ENCODE measurements at regions not wholly inside any gene's neighbourhood (a gene's known extent, or its start where the extent isn't known, plus 50 kb on each side); places are given as distances from the start of the nearest gene placed in this dataset.

DNA sequence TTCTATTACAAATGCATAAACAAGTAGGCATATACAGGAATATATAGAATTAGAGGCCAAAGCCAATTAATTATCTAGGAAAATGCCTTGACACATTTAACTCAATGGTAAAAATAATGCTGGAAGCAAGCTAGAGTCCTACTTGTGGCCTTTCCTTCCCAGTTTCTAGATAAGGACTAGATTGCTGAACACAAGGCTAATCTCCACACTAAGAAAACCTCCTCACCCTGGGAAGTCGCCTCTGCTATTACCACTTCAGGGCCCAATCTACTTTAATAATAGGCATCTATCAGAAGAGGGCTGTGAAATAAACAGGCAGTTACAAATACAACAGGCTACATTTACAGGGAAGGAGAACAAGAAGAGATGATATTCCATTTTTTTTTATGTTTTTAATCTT, 80.5 kb upstream of the PRICKLE2 start:
- no peak for DNase-seq

DNA sequence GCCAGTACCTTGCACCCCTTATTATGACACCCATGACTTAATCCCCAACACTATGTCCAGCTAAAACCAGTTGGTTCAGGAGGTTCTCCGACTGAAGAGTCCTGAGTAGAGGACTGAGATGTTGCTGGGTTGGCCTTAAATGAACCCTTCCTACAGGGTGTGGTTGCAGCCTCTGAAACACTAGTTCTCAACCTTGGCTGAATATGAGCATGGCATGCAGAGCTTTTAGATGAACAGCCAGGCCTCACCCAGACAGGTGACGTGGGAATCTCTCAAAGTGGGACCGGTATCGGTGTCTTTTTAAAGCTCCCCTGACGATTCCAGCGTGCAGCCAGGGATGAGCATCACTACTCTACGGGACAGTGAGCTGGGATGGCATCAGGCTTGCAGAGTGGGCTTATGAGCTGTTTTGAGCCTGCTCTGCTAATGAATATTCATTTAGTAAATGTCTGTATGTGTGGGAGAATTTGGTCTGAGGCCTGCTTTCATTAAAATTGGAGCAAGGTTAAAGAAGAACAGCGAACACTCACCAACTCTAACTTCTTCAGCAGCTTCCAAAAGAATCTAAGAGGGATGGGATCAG, 79.7 kb upstream of the PRICKLE2 start:
- no peak for DNase-seq

DNA sequence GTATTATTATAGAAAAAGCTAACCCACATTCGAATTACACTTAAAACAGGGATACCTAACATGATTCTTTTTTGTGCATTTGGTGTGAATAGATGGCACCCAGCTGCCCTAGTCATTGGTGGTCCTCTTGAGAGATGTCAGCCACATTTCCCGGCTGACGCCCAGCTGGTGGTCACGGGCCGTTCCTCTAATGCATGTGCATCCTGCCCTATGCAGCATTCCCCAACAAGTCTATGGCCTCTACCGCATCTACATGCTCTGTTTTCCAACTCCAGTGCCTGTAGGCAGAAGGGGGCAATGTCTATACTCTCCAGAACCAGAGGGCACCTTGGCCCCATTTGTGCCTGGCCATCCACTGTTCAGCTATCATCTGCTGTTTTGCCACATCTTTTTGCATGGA, 78.6 kb upstream of the PRICKLE2 start:
- no peak for DNase-seq

DNA sequence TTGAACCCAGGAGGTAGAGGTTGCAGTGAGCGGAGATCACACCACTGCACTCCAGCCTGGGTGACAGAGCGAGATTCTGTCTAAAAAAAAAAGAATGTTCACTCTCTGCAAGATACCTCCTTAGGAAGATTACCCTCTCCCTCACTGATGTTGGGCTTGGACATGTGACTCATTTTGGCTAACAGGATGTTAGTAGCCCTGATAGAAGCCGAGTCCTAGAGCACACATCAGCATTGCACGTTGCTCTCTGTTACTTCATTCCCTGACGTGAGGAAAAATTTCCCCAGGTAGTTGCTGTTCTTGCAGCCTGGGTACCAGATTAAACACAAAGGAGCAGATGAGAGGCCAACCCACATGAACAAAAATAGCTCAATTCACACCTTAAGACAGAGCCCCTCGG, 78.1 kb upstream of the PRICKLE2 start:
- no peak for DNase-seq

DNA sequence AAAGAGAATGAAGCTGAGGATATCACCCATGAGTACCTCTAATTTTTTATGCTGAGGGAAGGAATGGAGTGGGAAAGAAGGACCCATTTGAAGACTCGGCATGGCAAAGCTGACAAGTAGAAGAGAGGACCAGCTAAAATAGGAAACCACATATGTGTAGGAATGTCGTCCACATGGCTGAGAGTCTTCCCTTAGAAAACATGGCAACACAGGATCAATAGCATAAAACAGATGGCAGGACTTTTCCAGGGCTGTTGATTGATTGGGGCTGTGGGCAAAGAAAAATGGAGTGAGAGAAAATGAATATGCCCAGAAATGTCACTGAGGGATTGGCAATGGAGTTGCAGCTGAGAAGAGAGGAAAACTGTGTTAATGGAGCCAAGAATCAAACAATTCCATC, 76.2 kb upstream of the PRICKLE2 start:
- no peak for DNase-seq

DNA sequence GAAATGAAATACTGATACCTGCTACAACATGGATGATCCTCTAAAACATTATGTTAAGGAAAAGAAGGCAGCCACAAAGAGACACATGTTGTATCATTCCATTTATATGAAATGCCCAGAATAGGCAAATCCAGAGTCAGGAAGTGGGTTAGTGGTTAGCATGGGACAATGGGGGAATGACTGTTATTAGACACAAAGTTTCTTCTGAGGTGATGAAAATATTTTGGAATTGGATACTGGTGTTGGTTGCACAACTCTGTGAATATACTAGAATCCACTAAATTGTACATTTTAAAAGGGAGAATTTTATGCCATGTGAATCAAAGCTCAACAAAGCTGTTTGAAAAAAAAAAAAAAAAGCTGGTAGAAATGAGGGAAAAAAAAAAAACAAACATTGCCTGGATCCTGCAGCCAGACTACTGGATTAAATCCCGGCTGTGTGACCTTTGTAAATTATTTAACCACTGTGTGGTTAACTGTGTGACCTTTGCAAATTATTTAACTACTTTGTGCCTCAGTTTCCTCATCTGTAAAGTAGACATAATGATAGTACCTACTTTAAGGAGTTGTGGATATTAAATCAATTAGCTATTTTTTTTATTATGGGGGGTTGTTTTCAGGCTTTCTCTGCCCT, 75.6 kb upstream of the PRICKLE2 start:
- no peak for DNase-seq

DNA sequence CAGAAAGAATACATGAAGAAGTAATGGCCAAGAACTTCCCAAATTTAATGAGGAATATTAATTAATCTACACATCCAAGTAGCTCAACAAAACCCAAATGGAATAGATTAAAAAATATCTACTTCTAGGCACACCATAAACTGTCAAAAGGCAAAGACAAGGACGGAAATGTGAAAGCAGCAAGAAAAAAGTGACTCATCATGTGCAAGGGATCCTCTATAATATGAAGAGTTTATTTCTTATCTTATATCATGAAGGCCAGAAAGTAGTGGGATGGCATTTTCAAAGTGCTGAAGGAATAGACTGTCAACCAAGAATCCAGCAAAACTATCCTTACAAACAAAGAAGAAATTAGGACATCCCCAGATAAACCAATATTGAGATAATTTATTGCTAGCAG, 73.9 kb upstream of the PRICKLE2 start:
- no peak for DNase-seq

DNA sequence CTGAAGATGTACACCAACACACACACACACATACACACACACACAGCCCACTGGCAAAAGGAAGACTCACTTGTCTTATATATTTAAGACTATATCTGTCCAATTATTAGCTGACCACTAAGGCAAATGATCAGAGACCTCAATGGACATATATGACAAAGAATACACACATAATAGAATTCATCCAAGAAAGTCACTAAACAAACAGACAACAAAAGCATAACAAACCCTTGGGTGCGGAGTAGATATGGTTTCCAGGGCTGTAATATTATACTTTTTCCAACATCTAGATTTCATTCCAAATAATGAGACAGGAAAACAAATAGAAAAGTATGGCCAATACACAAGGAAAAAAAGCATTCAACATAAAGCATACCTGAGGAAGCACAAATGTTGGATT, 72.3 kb upstream of the PRICKLE2 start:
- DNase-seq, result no peak

DNA sequence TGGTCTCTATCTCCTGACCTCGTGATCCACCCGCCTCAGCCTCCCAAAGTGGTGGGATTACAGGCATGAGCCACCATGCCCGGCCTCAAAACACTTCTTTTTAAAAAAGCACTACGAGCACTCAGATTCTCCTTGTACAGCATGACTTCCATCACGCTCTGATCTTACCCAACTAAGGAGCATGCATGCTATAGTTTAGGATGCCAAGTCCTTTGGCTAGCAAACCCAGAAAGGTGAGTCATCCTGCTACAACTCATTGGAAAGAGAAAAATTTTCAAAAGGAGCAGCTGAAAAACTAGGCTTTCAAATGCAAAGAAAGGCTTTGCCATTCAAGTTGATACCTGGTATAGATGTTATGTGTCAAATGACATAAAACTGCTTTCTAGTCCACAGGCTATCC, 70.3 kb upstream of the PRICKLE2 start:
- DNase-seq, result no peak

DNA sequence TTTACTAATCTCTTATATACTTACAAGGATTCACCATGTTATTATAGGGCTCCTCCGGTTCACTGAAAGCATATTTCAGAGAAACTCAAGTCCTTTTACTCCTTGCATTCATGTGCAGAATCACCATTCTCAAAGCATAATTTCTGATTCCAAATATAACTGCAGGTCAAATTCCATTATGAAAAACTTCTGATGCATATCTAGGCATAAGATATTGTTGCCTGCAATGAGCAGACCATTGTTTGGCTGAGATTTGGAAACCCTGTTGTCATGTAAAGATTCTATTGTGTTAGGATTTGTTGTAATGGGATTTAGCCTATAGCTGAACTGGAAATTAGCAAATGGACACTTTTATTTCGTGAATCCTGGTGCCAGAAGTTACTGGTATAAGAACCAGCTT, 69.5 kb upstream of the PRICKLE2 start:
- no peak for DNase-seq

DNA sequence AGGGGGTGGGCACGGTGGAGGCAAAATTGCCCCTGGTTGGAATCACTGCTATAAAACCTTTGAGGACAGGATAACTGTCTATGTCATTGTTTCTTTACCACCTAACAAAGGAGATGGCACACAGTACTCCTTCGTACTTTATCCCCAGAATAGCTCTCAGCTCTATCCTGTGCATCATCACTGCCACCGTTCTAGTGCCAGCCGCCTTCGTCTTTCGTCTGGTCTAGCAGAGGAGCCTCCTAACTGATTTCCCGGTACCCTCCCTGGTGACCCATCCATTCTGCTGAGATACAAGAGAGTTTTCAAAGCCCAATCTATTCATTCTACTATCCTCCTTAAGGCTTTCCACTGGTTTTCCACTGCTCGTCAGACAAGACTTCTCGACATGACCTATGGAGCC, 67.9 kb upstream of the PRICKLE2 start:
- no peak for DNase-seq

DNA sequence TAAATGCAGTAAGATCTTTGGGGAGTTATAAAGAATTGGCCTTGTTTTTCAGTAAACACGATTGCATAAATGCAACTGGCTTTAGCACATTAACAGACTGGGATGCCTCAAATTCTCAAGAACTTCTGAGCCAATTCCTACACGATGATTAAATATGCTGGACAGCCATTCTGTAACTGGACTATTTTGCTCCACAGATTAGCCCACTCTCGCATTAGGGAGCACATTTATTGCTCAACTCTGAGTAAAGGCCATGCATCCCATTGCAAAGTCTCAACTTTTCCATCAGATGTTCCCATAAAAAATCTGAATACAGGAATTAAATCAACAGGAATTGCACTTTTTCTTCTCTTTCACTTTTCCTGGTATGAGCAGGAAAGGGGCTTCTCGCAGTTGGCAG, 66.7 kb upstream of the PRICKLE2 start:
- no peak for DNase-seq

DNA sequence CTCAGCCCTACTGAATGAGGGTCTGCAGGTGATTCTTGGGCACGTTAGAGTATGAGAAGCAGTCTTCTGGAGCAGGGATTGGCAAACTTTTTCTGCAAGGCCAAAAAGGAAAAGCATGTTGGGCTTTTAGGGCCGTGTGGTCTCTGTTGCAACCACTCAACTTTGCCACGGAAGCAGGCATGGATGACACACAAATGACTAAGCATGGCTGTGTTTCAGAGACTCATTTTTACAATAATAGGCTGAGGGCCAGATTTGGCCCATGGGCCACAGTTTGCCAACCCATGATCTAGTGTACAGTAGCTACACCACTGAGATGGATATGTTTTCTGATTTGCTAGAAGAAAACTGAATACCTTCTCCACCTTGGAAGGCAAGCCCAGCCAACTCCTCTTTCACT, 66.1 kb upstream of the PRICKLE2 start:
- DNase-seq, result no peak

DNA sequence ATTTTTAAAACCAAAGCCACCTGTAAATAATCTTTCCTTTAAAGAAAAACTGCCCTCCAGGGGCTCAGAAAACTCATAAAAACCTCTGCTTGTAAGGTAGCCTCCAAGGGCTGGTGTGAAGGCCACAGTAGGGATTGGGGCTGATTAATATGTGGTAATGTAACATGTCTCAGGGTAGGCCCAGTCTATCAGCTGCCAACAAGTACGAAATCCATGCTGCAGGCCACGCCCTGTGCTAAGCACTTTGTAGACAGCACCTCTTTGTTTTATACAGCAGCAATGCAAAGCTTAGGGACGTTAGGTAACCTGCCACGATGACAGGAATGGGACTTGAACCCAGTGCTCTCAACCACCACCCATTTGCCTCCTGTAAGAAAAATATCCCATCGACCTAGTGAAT, 65.6 kb upstream of the PRICKLE2 start:
- no peak for DNase-seq

DNA sequence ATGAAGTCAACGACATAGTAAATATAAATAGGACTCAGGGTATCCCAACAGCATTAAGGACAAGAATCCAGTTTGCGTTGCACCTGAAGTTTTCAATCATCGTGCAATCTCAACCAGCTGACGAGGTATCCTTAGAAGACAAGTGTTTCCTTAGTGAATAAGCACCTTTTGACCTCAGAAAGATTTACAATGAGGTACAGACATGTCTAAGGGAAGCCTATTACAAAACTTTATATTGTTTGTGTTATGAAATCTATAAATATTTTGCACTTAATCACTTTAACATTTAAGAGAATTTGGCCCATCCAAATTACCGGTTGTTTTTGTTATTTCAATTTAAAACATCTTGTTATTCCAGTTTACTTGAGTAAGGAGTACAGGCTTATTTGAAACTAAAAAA, 64.9 kb upstream of the PRICKLE2 start:
- no peak for DNase-seq

DNA sequence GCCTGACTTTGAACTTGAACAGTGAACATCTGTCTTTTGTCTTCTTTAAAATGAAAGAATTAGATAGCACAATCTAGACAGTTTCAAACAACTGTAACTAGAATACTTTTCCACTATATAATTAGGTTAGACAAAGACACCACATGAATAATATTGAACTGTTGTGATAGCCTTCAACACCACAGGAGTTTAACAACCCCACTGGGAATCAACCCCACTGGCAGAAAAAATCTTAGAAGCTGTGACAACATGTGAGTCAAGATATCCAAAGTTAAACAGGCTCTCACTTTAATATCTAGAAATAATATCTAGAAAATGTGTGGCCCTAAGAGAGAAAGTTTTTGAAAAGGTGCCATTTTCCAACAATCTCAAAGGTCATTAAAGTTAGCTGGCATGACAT, 64.4 kb upstream of the PRICKLE2 start:
- no peak for DNase-seq

DNA sequence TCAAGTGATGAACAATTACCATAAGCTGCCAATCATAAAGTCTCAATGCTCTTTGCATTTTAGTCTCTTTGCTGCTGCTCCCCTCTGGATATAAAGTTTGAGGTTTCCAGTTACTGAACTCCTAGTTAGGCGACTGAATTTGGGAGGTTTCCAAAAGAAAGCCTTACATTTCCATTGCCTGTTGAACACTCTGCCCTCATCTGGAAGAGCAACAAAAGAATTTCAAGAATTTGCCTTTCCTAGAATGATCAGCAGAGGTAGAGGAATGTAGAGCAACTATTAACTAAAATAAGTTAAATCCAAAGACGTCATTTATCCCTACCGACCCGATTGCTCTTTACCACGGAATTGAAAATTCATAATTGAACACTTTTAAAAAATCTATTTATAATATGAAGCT, 53.4 kb upstream of the PRICKLE2 start:
- DNase-seq, result no peak

DNA sequence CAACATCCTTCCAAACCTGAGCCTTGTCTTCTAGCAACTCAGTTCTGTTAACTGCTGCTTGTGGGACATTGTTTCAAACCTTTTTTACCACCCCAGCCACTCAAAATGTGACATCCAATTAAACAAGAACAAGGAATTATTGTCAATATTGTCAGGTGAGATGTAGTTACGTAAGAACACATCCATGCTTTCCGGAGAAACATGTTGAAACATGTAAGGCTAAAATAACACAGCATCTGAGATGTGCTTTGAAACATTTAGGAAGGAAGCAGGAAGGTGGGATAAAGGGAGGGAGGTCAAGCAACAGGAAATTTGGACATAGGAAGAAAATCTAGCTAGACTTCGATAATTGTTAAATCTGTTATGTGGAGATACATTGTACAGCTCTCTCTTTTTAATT, 50.9 kb upstream of the PRICKLE2 start:
- DNase-seq, result no peak
